ENCODE measurements at regions not wholly inside any gene's neighbourhood (a gene's known extent, or its start where the extent isn't known, plus 50 kb on each side); places are given as distances from the start of the nearest gene placed in this dataset.
"Not testable (repeated sequence)": the region's sequence is repeated elsewhere in the genome, so short reads cannot be mapped to it uniquely, and the experiment has no call there.

GRCh38 chr13:87736849-87737385 lies 65.7 kb downstream of the SLITRK5 start:
- ATAC-seq (no peak), DNase-seq (ENCODE audit: low spot score) (no peak)

- DNase-seq (ENCODE audit: low spot score), result no peak
- no peak for ATAC-seq
Observed at GRCh38 chr13:87754097-87754496, 82.9 kb downstream of the SLITRK5 start.

- no peak for DNase-seq (ENCODE audit: low spot score)
- ATAC-seq, result no peak
Observed at GRCh38 chr13:87769445-87769844, 98.3 kb downstream of the SLITRK5 start.

- ATAC-seq, result no peak
- DNase-seq (ENCODE audit: low spot score), result no peak
Observed at GRCh38 chr13:87777387-87777786, 106.2 kb downstream of the SLITRK5 start.

GRCh38 chr13:87778128-87778527 lies 107.0 kb downstream of the SLITRK5 start:
- DNase-seq (ENCODE audit: low spot score) (no peak), ATAC-seq (no peak)

GRCh38 chr13:87779426-87779825 lies 108.3 kb downstream of the SLITRK5 start:
- no peak for ATAC-seq
- DNase-seq (ENCODE audit: low spot score), result no peak

GRCh38 chr13:87783366-87783765 lies 112.2 kb downstream of the SLITRK5 start:
- DNase-seq (ENCODE audit: low spot score) (no peak), ATAC-seq (no peak)

- DNase-seq (ENCODE audit: low spot score) (no peak), ATAC-seq (no peak)
Observed at GRCh38 chr13:87788363-87788762, 117.2 kb downstream of the SLITRK5 start.

- no peak for DNase-seq (ENCODE audit: low spot score)
- no peak for ATAC-seq
Observed at GRCh38 chr13:87792878-87793277, 121.7 kb downstream of the SLITRK5 start.

- no peak for ATAC-seq
- DNase-seq (ENCODE audit: low spot score), result no peak
Observed at GRCh38 chr13:87798536-87798935, 127.4 kb downstream of the SLITRK5 start.

- no peak for ATAC-seq
- DNase-seq (ENCODE audit: low spot score), result no peak
Observed at GRCh38 chr13:87810391-87810801, 139.2 kb downstream of the SLITRK5 start.

GRCh38 chr13:87810920-87811344 lies 139.8 kb downstream of the SLITRK5 start:
- DNase-seq (ENCODE audit: low spot score) (no peak), ATAC-seq (no peak)

- ATAC-seq (no peak), DNase-seq (ENCODE audit: low spot score) (no peak)
Observed at GRCh38 chr13:87814403-87814802, 143.2 kb downstream of the SLITRK5 start.

- no peak for ATAC-seq
- DNase-seq (ENCODE audit: low spot score), result no peak
Observed at GRCh38 chr13:87820241-87820640, 149.1 kb downstream of the SLITRK5 start.

GRCh38 chr13:87821512-87821911 lies 150.3 kb downstream of the SLITRK5 start:
- DNase-seq (ENCODE audit: low spot score) (no peak), ATAC-seq (no peak)

GRCh38 chr13:87826301-87826700 lies 155.1 kb downstream of the SLITRK5 start:
- not testable (repeated sequence) for ATAC-seq

GRCh38 chr13:87827479-87827878 lies 156.3 kb downstream of the SLITRK5 start:
- ATAC-seq, result no peak
- DNase-seq (ENCODE audit: low spot score), result no peak

More at GRCh38 chr13:87826301-87826700, 155.1 kb downstream of the SLITRK5 start:
- DNase-seq (ENCODE audit: low spot score), result not testable (repeated sequence)

- no peak for ATAC-seq
- DNase-seq (ENCODE audit: low spot score), result no peak
Observed at GRCh38 chr13:87837522-87837921, 166.4 kb downstream of the SLITRK5 start.

- no peak for ATAC-seq
Observed at GRCh38 chr13:87837946-87838345, 166.8 kb downstream of the SLITRK5 start.

GRCh38 chr13:87851410-87851809 lies 180.2 kb downstream of the SLITRK5 start:
- ATAC-seq (no peak), DNase-seq (ENCODE audit: low spot score) (no peak)

More at GRCh38 chr13:87837946-87838345, 166.8 kb downstream of the SLITRK5 start:
- DNase-seq (ENCODE audit: low spot score), result no peak

- ATAC-seq, result no peak
Observed at GRCh38 chr13:87855553-87855952, 184.4 kb downstream of the SLITRK5 start.

GRCh38 chr13:87859261-87859660 lies 188.1 kb downstream of the SLITRK5 start:
- DNase-seq (ENCODE audit: low spot score), result no peak
- no peak for ATAC-seq

More at GRCh38 chr13:87855553-87855952, 184.4 kb downstream of the SLITRK5 start:
- no peak for DNase-seq (ENCODE audit: low spot score)

- ATAC-seq (no peak), DNase-seq (ENCODE audit: low spot score) (no peak)
Observed at GRCh38 chr13:87867426-87867825, 196.3 kb downstream of the SLITRK5 start.

All from left lobe of liver (tissue), 2 donors.